Heart left ventricle (tissue), 16 donors: ENCODE measurements at regions not wholly inside any gene's neighbourhood (a gene's known extent, or its start where the extent isn't known, plus 50 kb on each side); places are given as distances from the start of the nearest gene placed in this dataset.

Experiments
- ATAC-seq, 4 donors: fragments of 200-7000 bp; cut with Tn5 transposase; one replicate each; pipeline ENCODE4 v1.9.1; 2020 to 2022; ENCODE audit warnings: moderate library complexity in 4 of 4, mild to moderate bottlenecking in 3 of 4, moderate number of reproducible peaks in 1 of 4
- DNase-seq, 5 donors: peaks; one replicate each; pipeline ENCODE4 v3.0.0-alpha.2; 2020
- H3K27ac ChIP-seq, 12 donors: fragments of 200-600 bp; sonication (generic) in 4 of 12; one replicate each; pipeline versions ENCODE4 v1.5.0 to v1.8.0; 2016 to 2022; ENCODE audit warnings: mild to moderate bottlenecking in 2 of 12
- H3K27me3 ChIP-seq, 9 donors: fragments of 200-600 bp; sonication (generic) in 2 of 9; one replicate each; pipeline versions ENCODE4 v1.5.1 to v1.8.0; 2016 to 2022; ENCODE audit warnings: mild to moderate bottlenecking in 3 of 9
- H3K36me3 ChIP-seq, 9 donors: fragments of 200-600 bp; sonication (generic) in 2 of 9; one replicate each; pipeline versions ENCODE4 v1.5.0 to v1.8.0; 2018 to 2022; ENCODE audit warnings: mild to moderate bottlenecking in 2 of 9
- H3K4me1 ChIP-seq, 12 donors: fragments of 200-600 bp; sonication (generic) in 4 of 12; one replicate each; pipeline versions ENCODE4 v1.5.0 to v1.8.0; 2016 to 2022; ENCODE audit warnings: mild to moderate bottlenecking in 3 of 12
- H3K4me3 ChIP-seq, 12 donors: fragments of 200-600 bp; sonication (generic) in 4 of 12; one replicate each; pipeline versions ENCODE4 v1.5.0 to v1.8.0; 2017 to 2022; ENCODE audit warnings: mild to moderate bottlenecking in 9 of 12, moderate library complexity in 4 of 12
- H3K9me3 ChIP-seq, 12 donors: fragments of 200-600 bp; sonication (generic) in 4 of 12; one replicate each; pipeline versions ENCODE4 v1.5.0 to v1.8.0; 2016 to 2022; ENCODE audit warnings: mild to moderate bottlenecking in 1 of 12
- CTCF ChIP-seq, 12 donors: fragments of 200-600 bp; sonication (generic) in 4 of 12; IDR thresholded peaks; one replicate each; pipeline versions ENCODE4 v1.5.0 to v1.8.0; 2018 to 2022; ENCODE audit warnings: antibody characterized with exemption in 12 of 12, mild to moderate bottlenecking in 5 of 12
- POLR2A ChIP-seq, 2 donors: fragments of 450-650 bp; IDR thresholded peaks; one replicate each; pipeline ENCODE4 v1.6.1; 2017; ENCODE audit warnings: antibody characterized with exemption in 2 of 2, mild to moderate bottlenecking in 2 of 2, moderate library complexity in 2 of 2
- WGBS, 4 donors: extraction: QIAGEN DNeasy Blood & Tissue Kit in 2 of 4; methylation state at CpG; one replicate each; pipeline versions ENCODE4 v1.1.5 to v1.1.7; 2013 to 2018; 5-methylcytosine and 5-hydroxymethylcytosine counted together
- intact Hi-C, 10 donors: fragments of 100-400 bp; cut with DNase I; formaldehyde crosslinking; loops; one replicate each; pipeline versions ENCODE4 v1.11.1 to v1.14.2; 2022
- donor health status: ischemic (EF 13 %, LVEDD 7.1; RV severe dilation, severe dysfunction).
- donor health status: healthy with polysubstance abuse.
- donor health status: DM: no; HTN: yes; CAD: no.
- donor health status: DM: no; HTN: no; CAD: no.
- donor health status: ischemic (EF 25% LVEDD 6.9; RV normal size, moderate dysfunction).
- donor health status: ischemic (EF 25% LVEDD 5.7; RV mildly dilated, moderate dysfunction).
- donor health status: healthy.
- donor health status: DM: yes; HTN: yes; CAD: no.
- donor health status: ischemic (EF 35%, LVEDD 5.7; RV mildly dilated, moderate dysfunction).
- donor health status: nonischemic (EF 11% LVEDD 7.7; RV severe dilation, severe dysfunction).
- donor health status: DM: yes; HTN: yes; CAD: no.
- donor health status: PGD.
- donor health status: ischemic (EF 29% LVEDD 5.4; RV normal size, mild dysfunction).
- donor health status: nonischemic (EF 23%, LVEDD 6.1; RV moderate dilation, normal function).

- DNase-seq (no peak), ATAC-seq (no peak)
- H3K27ac ChIP-seq: no peak overlapping the region
Observed at GRCh38 chrX:122168241-122168640, 1015.8 kb upstream of the GRIA3 start.

GRCh38 chrX:122184791-122185190 lies 999.3 kb upstream of the GRIA3 start:
- DNase-seq: no peak
- no peak for TF ChIP-seq CTCF (IDR thresholded peaks at IDR 0.05)
- no peak for TF ChIP-seq POLR2A (IDR thresholded peaks at IDR 0.05)
- intact Hi-C loops: no loop called here

More at GRCh38 chrX:122168241-122168640, 1015.8 kb upstream of the GRIA3 start:
- Histone ChIP-seq H3K4me3 (no peak overlapping the region), H3K27me3 (no peaks in the 10 kb centered on the region), H3K4me1 (no peaks in the 10 kb centered on the region), H3K9me3 (peaks cover 0 to 5% (median 0%) of the 10 kb centered on the region in 12 donors), H3K36me3 (no peaks in the 10 kb centered on the region)
- 29 to 60% (median 33%) methylated on average over 2 of the region's 2 CpGs for WGBS, 4 donors
- intact Hi-C loops: no loop called here
- no peak for TF ChIP-seq CTCF (IDR thresholded peaks at IDR 0.05)
- TF ChIP-seq POLR2A (IDR thresholded peaks at IDR 0.05): no peak

DNA sequence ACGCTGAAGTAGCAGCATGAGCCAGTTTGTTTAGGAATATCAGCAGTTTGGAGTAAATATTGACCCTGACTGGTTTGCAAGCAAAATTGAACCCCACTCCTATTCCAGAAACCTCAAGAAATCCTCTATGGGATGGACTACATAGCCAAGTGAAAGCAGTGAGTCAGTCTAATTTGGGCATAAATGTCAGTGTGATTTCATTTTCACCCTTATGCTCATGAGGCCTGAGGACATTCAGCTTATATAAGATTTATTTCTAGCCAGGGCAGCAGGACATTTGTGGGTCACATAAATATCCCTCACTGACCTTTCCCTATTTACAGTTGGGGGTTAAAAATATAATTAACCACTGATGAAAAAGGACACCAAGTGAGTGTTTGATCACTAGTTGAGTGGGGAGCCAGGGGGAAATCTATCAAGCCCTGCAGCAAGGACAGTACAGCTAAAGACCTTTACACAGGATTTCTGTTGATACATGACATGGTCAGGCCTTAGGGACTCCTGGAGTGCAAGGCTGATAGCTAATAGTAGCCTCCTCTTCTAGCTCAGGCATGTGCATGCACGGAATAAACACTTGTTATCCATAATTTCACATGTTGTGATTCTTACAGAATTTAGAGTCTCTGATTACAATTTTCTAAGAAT lies 996.9 kb upstream of the GRIA3 start:
- H3K4me3 ChIP-seq: no peak overlapping the region
- intact Hi-C loops: no loop called here
- no peaks in the 10 kb centered on the region for H3K36me3 ChIP-seq
- no peaks in the 10 kb centered on the region for H3K4me1 ChIP-seq
- 32 to 62% (median 47%) methylated on average over 2 of the region's 2 CpGs for WGBS, 4 donors
- ATAC-seq: peak in 3 of 4 donors; percentile 22 to 46 (median 44)
- H3K27me3 ChIP-seq: no peaks in the 10 kb centered on the region
- H3K9me3 ChIP-seq: peaks cover 0 to 13% (median 0%) of the 10 kb centered on the region in 12 donors
- H3K27ac ChIP-seq: peak overlapping the region in 2 of 12 donors; percentile 24
- no peak for TF ChIP-seq POLR2A (IDR thresholded peaks at IDR 0.05)
- TF ChIP-seq CTCF (IDR thresholded peaks at IDR 0.05): no peak
- no peak for DNase-seq

More at GRCh38 chrX:122184791-122185190, 999.3 kb upstream of the GRIA3 start:
- 39 to 58% (median 54%) methylated on average over 1 of the region's 1 CpG for WGBS, 4 donors
- ATAC-seq: no peak
- H3K4me1 ChIP-seq: no peaks in the 10 kb centered on the region
- H3K27ac ChIP-seq: no peak overlapping the region
- H3K9me3 ChIP-seq: peaks cover 0 to 13% (median 0%) of the 10 kb centered on the region in 12 donors
- H3K27me3 ChIP-seq: no peaks in the 10 kb centered on the region
- no peaks in the 10 kb centered on the region for H3K36me3 ChIP-seq
- no peak overlapping the region for H3K4me3 ChIP-seq

DNA sequence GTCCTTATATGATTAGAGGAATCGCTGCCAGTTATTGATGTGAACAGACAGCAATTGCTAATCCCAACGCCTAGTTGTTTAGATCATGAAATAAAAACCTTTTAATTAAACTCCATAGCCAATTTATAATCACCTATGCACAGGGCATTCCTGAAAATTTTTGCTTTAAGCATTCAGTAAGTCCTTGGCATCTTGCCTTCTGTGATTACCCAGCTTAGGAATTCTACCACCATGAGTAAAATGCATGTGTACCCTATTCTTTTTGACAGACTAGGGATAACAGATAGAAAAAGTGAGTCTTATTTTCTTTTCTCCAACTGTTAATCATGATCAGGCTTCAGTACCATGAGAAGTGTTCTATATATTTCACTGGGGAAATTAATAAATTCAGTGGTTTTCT lies 995.3 kb upstream of the GRIA3 start:
- Histone ChIP-seq H3K27me3 (no peaks in the 10 kb centered on the region), H3K27ac (no peak overlapping the region), H3K4me3 (no peak overlapping the region), H3K36me3 (no peaks in the 10 kb centered on the region), H3K4me1 (no peaks in the 10 kb centered on the region), H3K9me3 (peaks cover 0 to 13% (median 0%) of the 10 kb centered on the region in 12 donors)
- no peak for DNase-seq
- ATAC-seq: no peak
- intact Hi-C loops: no loop called here
- 62 to 83% (median 75%) methylated on average over 2 of the region's 2 CpGs for WGBS, 4 donors
- TF ChIP-seq CTCF (IDR thresholded peaks at IDR 0.05) (no peak), POLR2A (IDR thresholded peaks at IDR 0.05) (no peak)
